ENCODE measurements at regions not wholly inside any gene's neighbourhood (a gene's known extent, or its start where the extent isn't known, plus 50 kb on each side); places are given as distances from the start of the nearest gene placed in this dataset.

- TF ChIP-seq CTCF (IDR thresholded peaks at IDR 0.05; ENCODE audit: insufficient read depth, low read length, poor library complexity, severe bottlenecking) (no peak), EZH2phosphoT487 (conservative IDR thresholded peaks at IDR 0.05; ENCODE audit: low read length) (no peak)
These were observed 417.6 kb upstream of the DYNLRB2 start for GRCh38 chr16:80123189-80123588.

Measured in SU-DHL-6 (cell line).